Activated CD8-positive, alpha-beta memory T cell treated with anti-CD3 and anti-CD28 coated beads, Interleukin-2, amount 50 U/mL, for 24 hours (primary cell): ENCODE measurements at regions not wholly inside any gene's neighbourhood (a gene's known extent, or its start where the extent isn't known, plus 50 kb on each side); places are given as distances from the start of the nearest gene placed in this dataset.

ENCODE experiments used
- DNase-seq: peaks from one replicate; pipeline ENCODE4 v3.0.0-alpha.2; 2020; ENCODE audit errors: extremely low read depth

DNA sequence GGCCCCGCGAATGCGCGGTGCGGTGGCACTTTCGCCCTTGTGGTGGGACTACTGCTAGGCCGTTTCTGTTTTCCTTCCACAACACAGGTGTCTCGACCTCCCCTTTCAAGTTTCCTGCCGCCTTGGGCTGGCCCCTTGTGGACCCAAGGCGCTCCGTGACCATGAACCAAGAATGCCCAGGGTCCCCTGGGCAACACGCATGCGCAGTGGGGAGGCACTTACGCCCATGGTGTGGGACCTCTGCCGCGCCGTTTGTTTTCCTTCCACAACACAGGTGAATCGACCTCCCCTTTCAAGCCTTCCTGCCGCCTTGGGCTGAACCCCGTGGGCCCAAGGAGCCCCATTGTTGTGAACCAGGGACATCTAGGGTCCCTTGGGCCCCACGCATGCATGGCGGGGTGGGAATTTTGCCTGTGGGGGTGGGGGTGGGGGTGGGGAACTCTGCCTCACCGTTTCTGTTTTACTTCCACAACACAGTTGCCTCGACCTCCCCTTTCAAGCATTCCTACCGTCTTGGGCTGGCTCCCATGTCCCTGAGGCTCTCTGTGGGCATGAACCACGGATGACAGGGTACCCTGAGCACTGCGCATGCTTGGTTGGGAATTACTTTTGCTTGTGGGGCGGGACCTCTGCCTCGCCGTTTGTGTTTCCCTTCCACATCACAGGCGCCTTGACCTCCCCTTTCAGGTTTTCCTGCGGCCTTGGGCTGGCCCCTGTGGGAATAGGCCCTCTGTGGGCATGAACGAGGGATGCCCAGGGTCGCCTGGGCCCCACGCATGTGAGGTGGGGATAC, 355.1 kb downstream of the ALG10 start:
- no peak for DNase-seq

DNA sequence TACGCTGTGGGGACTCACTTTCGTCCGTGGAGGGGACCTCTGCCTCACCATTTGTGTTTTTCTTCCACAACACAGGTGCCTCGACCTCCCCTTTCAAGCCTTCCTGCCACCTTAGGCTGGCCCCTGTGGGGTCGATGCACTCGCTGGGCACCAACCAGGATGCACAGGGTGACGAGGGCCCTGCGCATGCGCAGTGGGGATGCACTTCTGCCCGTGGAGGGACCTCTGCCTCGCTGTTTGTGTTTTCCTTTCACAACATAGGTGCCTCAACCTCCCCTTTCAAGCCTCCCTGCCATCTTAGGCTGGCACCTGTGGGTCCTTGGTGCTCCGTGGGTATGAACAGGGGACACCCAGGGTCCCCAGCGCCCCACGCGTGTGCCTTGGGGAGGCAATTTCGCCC, 356.8 kb downstream of the ALG10 start:
- DNase-seq, result no peak

DNA sequence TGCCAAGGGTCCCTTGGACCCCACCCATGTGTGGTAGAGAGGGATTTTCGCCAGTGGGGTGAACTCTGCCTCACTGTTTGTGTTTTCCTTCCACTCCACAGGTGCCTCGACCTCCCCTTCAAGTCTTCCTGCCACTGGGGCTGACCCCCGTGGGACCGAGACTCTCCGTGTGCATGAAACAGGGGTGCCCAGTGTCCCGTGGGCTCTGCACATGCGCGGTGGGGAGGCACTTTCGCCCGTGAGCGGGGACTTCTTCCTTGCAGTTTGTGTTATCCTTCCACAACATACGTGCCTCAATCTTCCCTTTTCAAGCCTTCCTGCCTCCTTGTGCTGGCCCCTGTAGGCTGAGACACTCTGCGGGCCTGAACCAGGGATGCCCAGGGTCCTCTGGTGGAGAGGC, 362.4 kb downstream of the ALG10 start:
- no peak for DNase-seq

- DNase-seq, result no peak
These were observed 363.7 kb downstream of the ALG10 start for GRCh38 chr12:34386016-34386415.

DNA sequence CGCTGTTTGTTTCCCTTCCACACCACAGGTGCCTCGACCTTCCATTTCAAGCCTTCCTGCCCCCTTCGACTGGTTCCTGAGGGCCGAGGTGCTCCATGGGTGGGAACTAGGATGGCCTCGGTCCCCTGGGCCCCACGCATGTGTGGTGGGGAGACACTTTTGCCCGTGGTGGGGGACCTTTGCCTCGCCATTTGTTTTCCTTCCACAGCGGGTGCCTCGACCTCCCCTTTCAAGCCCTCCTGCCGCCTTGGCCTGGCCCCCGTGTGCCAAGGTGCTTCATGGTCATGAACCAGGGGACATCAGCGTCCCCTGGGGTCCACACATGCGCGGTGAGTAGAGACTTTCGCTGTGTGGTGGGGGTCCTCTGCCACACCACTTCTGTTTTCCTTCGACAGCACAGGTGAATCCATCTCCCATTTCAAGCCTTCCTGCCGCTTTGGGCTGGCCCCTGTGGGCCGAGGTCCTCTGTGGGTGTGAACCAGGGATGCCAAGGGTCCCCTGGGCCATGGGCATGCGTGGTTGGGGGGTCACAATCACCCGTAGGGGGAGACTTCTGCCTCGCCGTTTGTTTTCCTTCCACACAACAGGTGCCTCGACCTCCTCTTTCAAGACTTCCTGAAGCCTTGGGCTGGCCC, 364.4 kb downstream of the ALG10 start:
- no peak for DNase-seq

DNA sequence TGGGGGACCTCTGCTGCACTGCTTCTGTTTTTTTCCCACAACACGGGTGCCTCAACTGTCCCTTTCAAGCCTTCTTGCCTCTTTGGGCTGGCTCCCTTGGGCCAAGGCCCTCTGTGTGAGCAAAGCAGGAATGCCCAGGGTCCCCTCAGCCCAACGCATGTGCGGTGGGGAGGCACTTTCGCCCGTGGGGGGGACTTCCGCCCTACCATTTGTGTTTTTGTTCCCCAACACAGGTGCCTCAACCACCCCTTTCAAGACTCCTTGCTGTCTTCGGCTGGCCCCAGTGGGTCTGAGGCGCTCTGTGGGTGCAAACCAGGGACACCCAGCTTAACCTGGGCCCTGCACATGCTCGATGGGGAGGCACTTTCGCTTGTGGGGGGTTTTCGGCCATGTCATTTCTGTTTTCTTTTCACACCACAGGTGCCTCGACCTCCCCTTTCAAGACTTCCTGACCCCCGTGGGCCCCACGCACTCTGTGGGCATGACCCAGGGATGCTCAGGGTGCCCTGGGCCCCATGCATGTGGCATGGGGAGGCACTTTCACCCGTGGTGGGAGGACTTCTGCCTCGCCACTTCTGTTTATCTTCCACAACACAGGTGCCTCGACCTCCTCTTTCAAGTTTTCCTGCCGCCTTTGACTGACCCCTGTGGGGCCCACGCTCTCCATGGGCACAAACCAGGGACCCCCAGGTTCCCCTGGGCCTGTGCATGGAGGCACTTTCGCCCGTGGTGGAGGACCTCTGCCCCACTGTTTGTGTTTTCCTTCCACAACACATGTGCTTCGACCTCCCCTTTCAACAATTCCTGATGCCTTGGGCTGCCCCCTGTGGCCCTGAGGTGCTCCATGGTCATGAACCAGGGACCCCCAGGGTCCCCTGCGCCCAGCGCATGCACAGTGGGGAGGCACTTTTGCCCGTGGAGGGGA, 365.7 kb downstream of the ALG10 start:
- DNase-seq, result no peak

GRCh38 chr12:34388636-34389377, 366.5 kb downstream of the ALG10 start:
- no peak for DNase-seq

DNA sequence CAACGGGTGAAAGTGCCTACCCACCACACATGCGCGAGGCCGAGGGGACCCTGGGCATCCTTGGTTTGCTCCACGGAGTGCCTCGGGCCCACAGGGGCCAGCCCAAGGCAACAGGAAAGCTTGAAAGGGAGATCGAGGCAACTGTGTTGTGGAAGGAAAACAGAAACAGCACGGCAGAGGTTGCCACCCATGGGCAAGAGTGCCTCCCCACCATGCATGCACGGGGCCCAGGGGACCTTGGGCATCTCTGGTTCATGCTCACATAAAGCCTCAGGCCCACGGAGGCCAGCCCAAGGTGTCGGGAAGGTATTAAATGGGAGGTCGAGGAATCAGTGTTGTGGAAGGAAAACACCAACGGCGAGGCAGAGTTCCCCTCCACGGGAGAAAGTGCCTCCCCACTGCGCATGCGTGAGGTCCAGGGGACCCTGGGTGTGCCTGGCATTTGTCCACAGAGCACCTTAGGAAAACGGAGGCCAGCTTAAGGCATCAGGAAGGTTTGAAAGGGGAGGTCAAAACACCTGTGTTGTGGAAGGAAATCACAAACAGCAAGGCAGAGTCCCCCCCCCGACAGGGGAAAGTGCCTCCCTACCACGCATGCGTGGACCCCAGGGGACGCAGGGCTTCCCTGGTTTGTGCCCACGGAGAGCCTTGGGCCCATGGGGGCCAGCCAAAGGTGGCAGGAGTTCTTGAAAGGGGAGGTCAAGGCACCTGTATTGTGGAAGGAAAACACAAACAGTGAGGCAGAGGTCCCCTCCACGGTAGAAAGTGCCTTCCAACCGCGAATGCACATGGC, 367.3 kb downstream of the ALG10 start:
- DNase-seq, result no peak

GRCh38 chr12:34390171-34390841, 368.0 kb downstream of the ALG10 start:
- DNase-seq, result no peak

- no peak for DNase-seq
These were observed 368.8 kb downstream of the ALG10 start for GRCh38 chr12:34390846-34391700.

DNA sequence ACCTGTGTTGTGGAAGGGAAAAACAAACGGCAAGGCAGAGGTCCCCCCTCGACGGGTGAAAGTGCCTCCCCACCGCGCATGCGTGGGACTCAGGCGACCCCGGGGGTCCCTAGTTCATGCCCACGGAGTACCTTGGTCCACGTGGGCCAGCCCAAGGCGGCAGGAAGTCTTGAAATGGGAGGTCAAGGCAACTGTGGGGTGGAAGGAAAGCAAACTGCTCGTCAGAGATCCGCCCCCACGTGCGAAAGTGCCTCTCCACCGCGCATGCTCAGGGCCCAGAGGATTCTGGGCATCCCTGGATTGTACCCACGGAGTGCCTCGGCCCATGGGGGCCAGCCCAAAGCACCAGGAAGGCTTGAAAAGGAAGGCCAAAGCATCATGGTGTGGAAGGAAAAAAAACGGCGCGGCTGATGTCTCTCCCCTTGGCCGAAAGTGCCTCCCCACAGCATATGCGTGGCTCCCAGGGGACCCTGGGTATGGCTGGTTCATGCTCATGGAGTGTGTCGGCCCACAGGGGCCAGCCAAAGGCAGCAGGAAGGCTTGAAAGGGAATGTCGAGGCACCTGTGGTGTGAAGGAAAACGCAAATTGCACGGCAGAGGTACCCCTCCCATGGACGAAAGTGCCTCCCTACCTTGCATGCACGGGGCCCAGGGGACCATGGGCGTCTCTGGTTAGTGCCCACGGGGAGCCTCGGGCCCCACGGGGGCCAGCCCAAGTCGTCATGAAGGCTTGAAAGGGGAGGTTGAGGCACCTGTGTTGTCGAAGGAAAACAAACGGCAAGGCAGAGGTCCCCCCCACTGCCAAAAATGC, 369.7 kb downstream of the ALG10 start:
- no peak for DNase-seq

GRCh38 chr12:34392741-34393085, 370.4 kb downstream of the ALG10 start:
- no peak for DNase-seq

DNA sequence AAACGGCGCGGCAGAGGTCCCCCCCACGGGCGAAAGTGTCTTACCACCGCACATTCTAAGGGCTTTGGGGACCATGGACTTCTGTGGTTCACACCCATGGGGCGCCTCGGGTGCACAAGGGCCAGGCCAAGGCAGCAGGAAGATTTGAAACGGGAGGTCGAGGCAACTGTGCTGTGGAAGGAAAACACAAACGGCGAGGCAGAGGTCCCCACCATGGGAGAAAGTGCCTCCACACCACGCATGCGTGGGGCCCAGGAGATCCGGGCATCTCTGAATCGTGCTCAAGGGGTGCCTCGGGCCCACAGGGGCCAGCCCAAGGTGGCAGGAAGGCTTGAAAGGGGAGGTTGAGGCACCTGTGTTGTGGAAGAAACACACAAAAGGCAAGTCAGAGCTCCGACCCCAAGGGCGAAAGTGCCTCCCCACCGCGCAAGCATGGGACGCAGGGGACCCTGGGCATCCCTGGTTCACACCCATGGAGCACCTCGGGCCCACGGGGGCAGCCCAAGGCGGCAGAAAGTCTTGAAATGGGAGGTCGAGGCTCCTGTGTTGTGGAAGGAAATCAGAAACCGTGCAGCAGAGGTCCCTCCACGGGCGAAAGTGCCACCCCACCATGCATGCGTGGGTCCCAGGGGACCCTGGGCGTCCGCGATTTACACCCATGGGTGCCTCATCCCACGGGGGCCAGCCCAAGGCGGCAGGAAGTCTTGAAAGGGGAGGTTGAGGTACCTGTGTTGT, 371.0 kb downstream of the ALG10 start:
- no peak for DNase-seq

DNA sequence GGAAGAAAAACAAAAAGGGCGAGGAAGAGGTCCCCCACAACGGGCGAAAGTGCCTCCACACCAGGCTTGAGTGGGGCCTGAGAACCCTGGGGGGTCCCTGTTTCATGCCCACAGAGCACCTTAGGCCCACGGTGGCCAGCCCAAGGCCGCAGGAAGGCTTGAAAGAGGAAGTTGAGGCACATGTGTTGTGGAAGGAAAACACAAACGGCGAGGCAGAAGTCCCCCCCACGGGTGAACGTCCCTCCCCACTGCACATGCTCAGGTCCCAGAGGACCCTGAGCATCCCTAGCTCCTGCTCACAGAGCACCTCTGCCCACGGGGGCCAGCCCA, 371.5 kb downstream of the ALG10 start:
- DNase-seq, result no peak

DNA sequence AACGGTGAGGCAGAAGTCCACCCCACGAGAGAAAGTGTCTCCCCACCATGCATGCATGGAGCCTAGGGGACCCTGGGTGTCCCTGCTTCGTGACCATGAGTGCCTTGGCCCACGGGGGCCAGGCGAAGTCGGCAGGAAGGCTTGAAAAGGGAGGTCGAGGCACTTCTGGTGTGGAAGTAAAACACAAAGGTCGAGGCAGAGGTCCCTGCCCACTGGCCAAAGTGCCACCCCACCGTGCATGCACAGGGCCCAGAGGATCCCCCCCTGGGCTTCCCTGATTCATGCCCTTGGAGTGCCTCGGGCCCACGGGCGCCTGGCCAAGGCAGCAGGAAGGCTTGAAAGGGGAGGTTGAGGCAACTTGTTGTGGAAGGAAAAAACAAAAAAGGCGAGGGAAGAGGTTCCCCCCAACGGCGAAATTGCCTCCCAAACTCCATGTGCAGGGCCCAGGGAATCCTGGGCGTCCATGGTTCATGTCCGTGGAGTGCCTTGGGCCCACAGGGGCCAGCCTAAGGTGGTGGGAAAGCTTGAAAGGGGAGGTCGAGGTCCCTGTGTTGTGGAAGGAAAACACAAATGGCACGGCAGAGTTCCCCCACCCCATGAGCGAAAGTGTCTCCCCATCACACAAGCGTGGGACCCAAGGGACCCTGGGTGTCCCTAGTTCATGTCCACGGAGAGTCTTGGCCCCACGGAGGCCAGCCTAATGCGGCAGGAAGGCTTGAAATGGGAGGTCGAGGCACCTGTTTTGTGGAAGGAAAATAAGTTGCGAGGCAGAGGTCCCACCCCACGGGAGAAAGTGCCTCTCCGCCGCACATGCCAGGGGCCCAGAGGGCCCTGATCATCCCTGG, 372.1 kb downstream of the ALG10 start:
- DNase-seq, result no peak

GRCh38 chr12:34395056-34396005, 373.0 kb downstream of the ALG10 start:
- no peak for DNase-seq
